ENCODE measurements at regions not wholly inside any gene's neighbourhood (a gene's known extent, or its start where the extent isn't known, plus 50 kb on each side); places are given as distances from the start of the nearest gene placed in this dataset.
"Not testable (repeated sequence)": the region's sequence is repeated elsewhere in the genome, so short reads cannot be mapped to it uniquely, and the experiment has no call there.

DNA sequence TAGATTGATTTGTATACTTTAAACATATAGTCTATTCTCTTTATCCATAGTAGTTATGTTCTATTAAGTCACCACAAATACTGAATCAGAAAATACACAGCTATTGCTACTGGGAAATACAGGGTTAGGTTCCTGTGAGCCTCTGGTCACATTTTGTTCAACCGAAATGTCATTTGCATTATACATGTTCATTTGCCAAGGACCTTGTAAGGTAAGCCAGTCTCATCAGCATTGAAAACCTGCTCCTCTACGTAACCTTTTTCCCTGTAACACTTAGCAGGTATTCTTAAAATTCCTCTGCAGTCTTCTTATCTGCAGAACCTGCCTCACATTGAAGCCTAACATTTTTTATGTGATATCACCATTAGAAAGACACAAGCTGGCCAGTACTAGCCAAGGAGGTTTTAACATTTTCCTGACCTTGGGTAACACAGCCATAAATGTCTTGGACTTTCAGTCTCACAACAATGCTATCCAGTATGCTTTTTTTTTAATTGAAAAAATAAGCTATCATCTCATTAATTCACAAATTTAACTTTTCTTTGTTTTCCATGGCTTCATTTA is 765.7 kb upstream of the IGFBP7 start:
- no peak for DNase-seq (ENCODE audit: low read depth)

DNA sequence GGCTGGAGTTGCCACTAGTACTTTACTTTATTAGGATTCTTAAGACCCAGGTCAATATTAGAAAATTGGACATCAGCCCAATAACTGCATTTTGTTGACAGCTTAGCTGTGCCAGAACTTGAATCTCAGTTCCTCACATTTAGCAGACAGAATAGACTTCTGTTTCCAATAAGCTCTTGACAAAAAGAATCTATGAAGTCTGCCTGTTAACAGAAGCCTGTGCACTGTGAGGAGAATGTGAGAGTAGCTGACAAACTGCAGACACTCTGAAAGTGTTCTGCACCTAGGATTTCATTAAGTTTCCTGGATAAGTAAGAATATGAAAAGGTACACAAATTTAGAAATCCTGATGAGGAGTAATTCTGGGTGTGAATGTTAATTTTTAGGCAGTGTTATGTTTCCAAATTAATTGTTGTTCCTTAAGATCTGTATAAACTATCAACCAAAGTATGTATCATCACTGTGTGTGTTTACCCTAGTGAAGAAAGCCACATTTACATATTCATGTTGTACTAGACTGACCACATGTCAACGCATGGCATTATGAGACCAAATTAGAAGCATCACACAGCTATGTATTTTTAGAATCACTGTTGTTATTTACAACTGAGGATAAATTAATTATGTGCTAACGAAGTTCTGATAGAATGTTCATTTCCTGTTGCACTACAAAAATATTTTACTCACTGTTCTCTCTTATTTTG is 756.4 kb upstream of the IGFBP7 start:
- DNase-seq (ENCODE audit: low read depth): no peak

- no peak for DNase-seq (ENCODE audit: low read depth)
Measured at GRCh38 chr4:57865264-57865663, 755.1 kb upstream of the IGFBP7 start.

GRCh38 chr4:57854748-57855147 is 744.6 kb upstream of the IGFBP7 start:
- DNase-seq (ENCODE audit: low read depth): no peak

GRCh38 chr4:57850141-57850540 is 740.0 kb upstream of the IGFBP7 start:
- no peak for DNase-seq (ENCODE audit: low read depth)

DNA sequence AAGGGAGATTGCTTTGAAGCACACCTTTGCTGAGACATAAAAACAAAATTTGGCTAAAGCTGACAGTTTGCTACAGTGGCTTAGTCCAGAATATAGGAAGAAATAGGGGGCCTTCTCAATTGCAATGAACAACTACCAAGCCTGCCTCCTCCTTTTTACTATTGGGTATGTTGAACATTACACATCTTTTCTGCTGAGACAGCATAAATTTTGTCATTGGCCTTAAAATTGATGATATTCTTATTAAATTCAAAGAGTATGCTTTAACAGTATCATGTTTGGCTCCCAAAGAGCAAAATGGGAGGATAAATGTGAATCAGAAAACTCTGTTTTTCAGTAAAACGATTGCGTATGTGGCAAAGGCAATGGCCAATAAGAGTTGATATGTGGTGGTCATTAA is 721.9 kb upstream of the IGFBP7 start:
- no peak for DNase-seq (ENCODE audit: low read depth)

GRCh38 chr4:57789666-57790065 is 679.5 kb upstream of the IGFBP7 start:
- no peak for DNase-seq (ENCODE audit: low read depth)

DNA sequence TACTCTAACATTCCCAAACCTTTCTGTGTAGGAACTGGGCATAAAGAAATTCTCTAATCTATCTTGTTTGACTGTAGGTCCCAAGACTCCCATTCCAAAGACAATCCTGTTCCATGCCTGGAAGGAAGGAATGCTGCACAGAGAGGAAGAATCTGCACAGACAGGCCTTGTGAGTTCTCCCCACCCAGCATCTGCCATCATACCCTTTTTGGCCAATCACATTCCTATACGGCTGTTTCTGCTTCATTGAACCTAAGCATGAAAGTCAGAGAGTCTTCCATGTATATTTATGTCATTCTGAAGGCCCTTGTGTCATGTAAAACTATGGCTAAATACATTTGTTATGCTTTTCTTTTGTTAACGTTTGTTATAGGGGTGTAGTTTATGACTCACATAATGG is 667.7 kb upstream of the IGFBP7 start:
- no peak for DNase-seq (ENCODE audit: low read depth)

- no peak for DNase-seq (ENCODE audit: low read depth)
Measured at GRCh38 chr4:57774681-57775080, 664.5 kb upstream of the IGFBP7 start.

DNA sequence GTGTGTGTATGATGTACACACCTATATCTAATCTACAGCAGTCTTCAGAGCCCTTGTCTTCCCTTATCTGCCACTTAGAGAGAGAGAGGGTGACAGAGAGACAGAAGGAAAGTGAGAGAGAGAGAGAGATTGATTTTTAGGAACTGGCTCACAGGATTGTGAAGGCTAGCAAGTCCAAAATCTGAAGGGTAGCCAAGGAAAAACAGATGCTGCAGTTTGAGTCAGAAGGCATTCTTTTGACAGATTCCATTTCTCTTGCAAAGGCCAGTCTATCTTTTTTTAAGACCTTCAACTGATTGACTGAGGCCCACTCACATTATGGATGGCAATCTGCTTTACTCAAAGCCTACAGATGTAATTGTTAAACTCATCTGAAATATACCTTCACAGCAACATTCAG is 664.0 kb upstream of the IGFBP7 start:
- no peak for DNase-seq (ENCODE audit: low read depth)

DNA sequence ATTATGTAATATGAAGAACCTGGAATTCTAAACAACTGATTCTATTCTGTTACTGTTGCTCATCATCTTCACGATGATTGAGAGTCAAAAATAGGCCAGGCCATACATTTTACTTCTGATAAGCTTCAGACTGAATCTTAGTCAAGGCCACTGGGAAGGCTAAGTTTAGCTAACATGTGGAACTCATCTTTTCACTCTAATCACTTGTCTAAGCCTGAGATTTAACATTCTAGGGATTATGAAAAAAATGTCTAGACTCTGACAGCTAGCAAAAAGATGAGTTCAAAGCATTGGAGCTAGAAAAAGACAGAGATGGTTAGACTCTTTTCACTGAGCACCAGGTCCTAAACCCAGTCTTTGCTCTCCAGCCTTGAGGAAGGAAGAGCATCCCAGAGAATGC is 656.2 kb upstream of the IGFBP7 start:
- DNase-seq (ENCODE audit: low read depth): no peak

DNA sequence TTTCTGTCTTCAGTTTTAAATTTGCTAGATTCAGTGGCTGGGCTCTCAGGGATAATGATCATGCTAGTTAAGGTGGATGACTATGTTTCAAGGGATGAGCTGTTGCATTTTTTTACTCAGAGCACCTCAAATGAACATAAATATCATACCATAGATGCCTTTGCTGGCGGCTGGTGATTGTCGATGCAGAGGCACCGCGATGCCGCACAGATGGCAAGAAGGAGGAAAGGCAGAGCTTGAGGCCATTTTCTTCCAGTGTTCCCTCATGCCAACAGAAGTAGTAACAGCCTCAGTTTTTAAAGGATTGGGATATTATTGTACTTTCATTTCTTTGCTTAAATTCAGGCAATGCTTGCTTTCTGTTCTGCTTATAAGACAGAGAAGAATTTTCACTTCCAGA is 654.7 kb upstream of the IGFBP7 start:
- DNase-seq (ENCODE audit: low read depth): no peak

- DNase-seq (ENCODE audit: low read depth): no peak
Measured at GRCh38 chr4:57763070-57763469, 652.9 kb upstream of the IGFBP7 start.

GRCh38 chr4:57740625-57741190 is 630.5 kb upstream of the IGFBP7 start:
- no peak for DNase-seq (ENCODE audit: low read depth)

GRCh38 chr4:57736781-57737180 is 626.6 kb upstream of the IGFBP7 start:
- no peak for DNase-seq (ENCODE audit: low read depth)

- no peak for DNase-seq (ENCODE audit: low read depth)
Measured at GRCh38 chr4:57734104-57734670, 624.0 kb upstream of the IGFBP7 start.

GRCh38 chr4:57729775-57730570 is 619.8 kb upstream of the IGFBP7 start:
- not testable (repeated sequence) for DNase-seq (ENCODE audit: low read depth)

DNA sequence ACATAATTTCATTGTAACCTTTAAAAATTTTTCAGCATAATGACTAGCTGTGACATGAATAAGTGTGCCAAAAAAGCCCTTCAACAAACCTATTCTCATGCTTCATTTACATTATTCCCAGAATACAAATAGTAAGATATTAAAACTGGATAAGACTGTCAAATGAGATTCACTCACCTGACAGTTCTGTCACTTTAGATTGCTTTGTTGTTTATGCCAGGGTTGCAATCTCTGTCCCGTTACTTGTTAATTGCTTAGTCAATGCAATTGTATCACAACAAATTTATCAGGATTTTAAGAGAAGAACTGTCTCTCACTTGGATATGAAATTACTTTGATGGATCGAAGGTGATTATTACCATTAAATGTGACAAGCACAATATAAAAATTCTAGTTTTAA is 616.0 kb upstream of the IGFBP7 start:
- DNase-seq (ENCODE audit: low read depth): no peak

GRCh38 chr4:57719456-57719855 is 609.3 kb upstream of the IGFBP7 start:
- no peak for DNase-seq (ENCODE audit: low read depth)

- DNase-seq (ENCODE audit: low read depth): not testable (repeated sequence)
Measured at GRCh38 chr4:57714313-57714712, 604.1 kb upstream of the IGFBP7 start.

- DNase-seq (ENCODE audit: low read depth): no peak
Measured at GRCh38 chr4:57710053-57710452, 599.9 kb upstream of the IGFBP7 start.

GRCh38 chr4:57691370-57691769 is 581.2 kb upstream of the IGFBP7 start:
- no peak for DNase-seq (ENCODE audit: low read depth)
